GM12891 (cell line): ENCODE measurements at regions not wholly inside any gene's neighbourhood (a gene's known extent, or its start where the extent isn't known, plus 50 kb on each side); places are given as distances from the start of the nearest gene placed in this dataset.

Source experiments
- DNase-seq: peaks from one replicate; pipeline ENCODE4 v3.0.0; 2011; ENCODE audit warnings: low spot score; ENCODE audit not compliant: insufficient read length
- FAIRE-seq: peaks from 2 replicates; lab custom pipeline; 2011; peaks lifted over from hg19 to GRCh38; lab: Jason Lieb, UNC
- PAX5 ChIP-seq: IDR thresholded peaks from 2 replicates; pipeline ENCODE4 v1.6.1; 2011; ENCODE audit warnings: low read length, moderate library complexity, mild to moderate bottlenecking; ENCODE audit not compliant: insufficient read depth, severe bottlenecking
- POLR2A ChIP-seq: IDR thresholded peaks from 2 replicates; pipeline ENCODE4 v1.6.1; 2011; ENCODE audit warnings: low read depth, low read length, control low read depth
- POLR2AphosphoS5 ChIP-seq: IDR thresholded peaks from 2 replicates; pipeline ENCODE4 v1.6.1; 2011; ENCODE audit warnings: low read depth, low read length, control low read depth
- POU2F2 ChIP-seq: IDR thresholded peaks from 2 replicates; pipeline ENCODE4 v1.6.1; 2011; ENCODE audit warnings: low read depth, mild to moderate bottlenecking, control low read depth, low read length, moderate library complexity
- SPI1 ChIP-seq: IDR thresholded peaks from 2 replicates; pipeline ENCODE4 v1.6.1; 2011; ENCODE audit warnings: low read depth, low read length, control low read depth
- TAF1 ChIP-seq: IDR thresholded peaks from 2 replicates; pipeline ENCODE4 v1.6.1; 2011; ENCODE audit warnings: low read depth, low read length, control low read depth

GRCh38 chr21:30986965-30987364 lies 51.3 kb downstream of the KRTAP19-8 start:
- TF ChIP-seq SPI1 (no peak), POU2F2 (no peak), POLR2A (no peak), PAX5 (no peak), TAF1 (no peak), POLR2AphosphoS5 (no peak)
- no peak for DNase-seq
- no peak for FAIRE-seq

- no peak for DNase-seq
- TF ChIP-seq TAF1, result no peak
- TF ChIP-seq SPI1, result no peak
- no peak for TF ChIP-seq POU2F2
- TF ChIP-seq PAX5, result no peak
- no peak for TF ChIP-seq POLR2AphosphoS5
- TF ChIP-seq POLR2A, result no peak
- no peak for FAIRE-seq
Observed at GRCh38 chr21:30984889-30985288, 53.4 kb downstream of the KRTAP19-8 start.

DNA sequence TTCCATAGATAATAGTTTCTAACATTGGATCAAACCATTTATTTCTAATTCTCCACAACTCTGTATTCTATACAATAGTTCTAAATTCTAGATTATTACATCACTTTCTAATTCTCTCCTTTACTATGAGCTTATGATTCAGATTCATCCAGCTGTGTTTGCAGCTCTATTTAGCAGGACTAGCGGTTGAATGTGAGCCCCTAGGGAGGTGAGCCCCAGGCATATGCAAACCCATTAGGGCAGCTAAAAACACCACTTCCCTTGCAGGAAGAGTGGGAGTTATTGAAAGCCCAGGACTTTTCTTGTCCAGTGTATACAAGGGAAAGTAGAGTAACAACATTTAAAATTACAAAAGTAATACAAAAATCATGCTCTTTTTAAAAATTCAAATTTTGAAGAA lies 56.9 kb downstream of the KRTAP19-8 start:
- TF ChIP-seq POLR2A, result no peak
- TF ChIP-seq SPI1, result no peak
- no peak for TF ChIP-seq POLR2AphosphoS5
- no peak for TF ChIP-seq TAF1
- TF ChIP-seq PAX5, result no peak
- no peak for TF ChIP-seq POU2F2
- FAIRE-seq, result no peak
- no peak for DNase-seq

DNA sequence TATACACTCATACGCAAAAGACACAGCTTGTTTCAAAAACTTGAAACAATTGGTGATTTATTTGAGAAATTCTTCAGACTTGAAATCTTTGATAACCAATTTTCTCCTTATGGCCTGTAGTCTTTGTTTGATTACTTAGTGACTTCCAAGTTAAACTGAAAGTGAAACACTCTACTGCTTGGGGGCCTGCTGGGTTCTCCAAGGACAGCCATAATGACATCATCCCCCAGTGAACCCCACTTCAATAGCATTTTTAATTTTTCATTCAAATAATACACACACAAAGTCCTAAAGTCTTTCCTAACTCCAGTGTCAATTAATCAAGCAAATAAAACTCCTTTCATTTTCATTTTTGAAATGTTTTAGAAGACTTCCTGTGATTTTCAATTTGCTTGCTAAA lies 59.2 kb downstream of the KRTAP19-8 start:
- no peak for FAIRE-seq
- DNase-seq, result peak; percentile 2
- TF ChIP-seq POLR2AphosphoS5 (no peak), POLR2A (no peak), PAX5 (no peak), TAF1 (no peak), SPI1 (no peak), POU2F2 (no peak)

DNA sequence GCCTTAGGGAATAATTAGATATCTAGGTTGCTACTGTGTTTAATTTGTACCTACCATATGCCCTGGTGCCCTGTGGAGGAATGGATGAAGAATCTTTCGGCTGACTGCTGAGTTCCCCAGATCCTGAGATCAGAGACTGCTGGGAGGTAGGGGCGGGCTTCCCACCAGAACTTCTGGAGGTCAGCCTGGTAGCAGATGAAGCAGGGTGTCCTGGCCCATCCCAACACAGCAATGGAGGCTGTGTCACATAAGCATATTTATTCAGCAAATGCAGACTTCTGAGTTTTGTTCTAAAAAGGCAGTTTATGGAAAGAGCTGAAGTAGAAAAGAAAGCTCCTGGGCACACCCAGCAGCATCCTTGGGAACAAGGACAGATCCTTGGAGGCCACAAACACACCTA lies 74.0 kb downstream of the KRTAP19-8 start:
- FAIRE-seq (no peak), DNase-seq (no peak)
- TF ChIP-seq POLR2A (no peak), POLR2AphosphoS5 (no peak), PAX5 (no peak), SPI1 (no peak), TAF1 (no peak), POU2F2 (no peak)

GRCh38 chr21:30963502-30963901 lies 74.8 kb downstream of the KRTAP19-8 start:
- TF ChIP-seq SPI1, result no peak
- no peak for TF ChIP-seq POLR2A
- no peak for TF ChIP-seq POLR2AphosphoS5
- TF ChIP-seq TAF1, result no peak
- no peak for DNase-seq
- FAIRE-seq, result no peak

GRCh38 chr21:30962013-30962412 lies 76.3 kb downstream of the KRTAP19-8 start:
- DNase-seq, result no peak
- no peak for TF ChIP-seq POU2F2
- no peak for TF ChIP-seq SPI1
- no peak for TF ChIP-seq POLR2AphosphoS5
- no peak for TF ChIP-seq PAX5
- no peak for TF ChIP-seq POLR2A
- no peak for TF ChIP-seq TAF1

DNA sequence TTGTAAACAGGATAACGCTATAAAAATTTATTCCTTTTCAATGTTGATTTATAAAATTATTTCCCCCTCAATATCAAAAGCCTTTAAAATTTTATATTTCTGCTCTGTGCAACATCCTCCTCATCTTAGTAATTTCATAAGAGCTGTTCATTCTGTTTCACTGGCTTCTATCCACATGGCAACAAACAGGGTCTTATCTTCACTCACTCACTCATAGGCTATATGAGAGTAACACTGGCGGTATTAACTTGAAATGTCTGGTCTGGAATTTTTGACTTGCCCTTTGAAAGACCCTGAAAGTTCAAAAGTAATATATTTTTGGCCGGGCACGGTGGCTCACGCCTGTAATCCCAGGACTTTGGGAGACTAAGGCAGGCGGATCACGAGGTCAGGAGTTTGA lies 77.4 kb upstream of the KRTAP11-1 start:
- FAIRE-seq (no peak), DNase-seq (no peak)
- TF ChIP-seq PAX5 (no peak), POLR2AphosphoS5 (no peak), SPI1 (no peak), TAF1 (no peak), POU2F2 (no peak), POLR2A (no peak)

More at GRCh38 chr21:30962013-30962412, 76.3 kb downstream of the KRTAP19-8 start:
- no peak for FAIRE-seq

DNA sequence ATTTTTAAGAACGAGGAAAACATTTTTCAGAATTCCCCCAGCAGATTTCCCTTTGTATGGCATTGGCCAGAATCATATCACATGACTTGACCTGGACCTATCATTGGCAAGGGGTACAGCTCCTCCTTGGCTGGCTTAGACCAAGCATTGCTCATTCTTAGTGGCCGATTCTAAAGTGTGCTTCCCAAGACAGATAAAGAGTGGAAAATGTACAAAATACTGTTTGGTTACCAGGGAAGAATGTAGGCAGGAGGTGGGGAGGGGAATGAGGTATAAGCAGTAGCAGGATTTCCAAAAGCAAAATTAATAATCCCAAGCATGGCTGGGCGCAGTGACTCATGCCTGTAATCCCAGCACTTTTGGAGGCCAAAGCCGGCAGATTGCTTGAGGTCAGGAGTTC lies 75.6 kb upstream of the KRTAP11-1 start:
- TF ChIP-seq POU2F2 (no peak), POLR2AphosphoS5 (no peak), PAX5 (no peak), TAF1 (no peak)
- no peak for DNase-seq
- no peak for FAIRE-seq

DNA sequence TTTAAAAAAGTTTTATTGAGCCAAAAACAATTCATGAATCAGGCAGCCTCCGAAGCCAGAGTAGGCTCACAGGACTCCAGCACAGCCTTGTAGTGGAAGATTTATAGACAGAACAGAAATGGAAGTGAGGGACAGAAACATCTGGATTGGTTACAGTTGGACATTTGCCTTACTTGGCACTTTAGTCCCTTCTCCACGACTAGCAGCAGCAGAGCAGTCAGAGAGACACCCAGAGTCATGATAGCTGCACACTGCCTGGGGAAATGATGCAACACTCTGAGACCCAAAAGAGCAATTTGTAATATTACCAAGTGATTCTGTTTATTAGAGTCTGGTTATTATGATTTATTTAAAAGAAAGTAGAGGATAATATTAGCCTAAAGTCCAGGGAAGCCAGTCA lies 72.2 kb upstream of the KRTAP11-1 start:
- TF ChIP-seq PAX5, result no peak
- no peak for FAIRE-seq
- DNase-seq, result no peak

- TF ChIP-seq POLR2AphosphoS5 (no peak), PAX5 (no peak), POU2F2 (no peak), TAF1 (no peak), POLR2A (no peak), SPI1 (no peak)
- FAIRE-seq (no peak), DNase-seq (no peak)
Observed at GRCh38 chr21:30947141-30947540, 65.8 kb upstream of the KRTAP11-1 start.

- no peak for TF ChIP-seq POLR2A
- no peak for TF ChIP-seq PAX5
- no peak for TF ChIP-seq POLR2AphosphoS5
- TF ChIP-seq SPI1, result no peak
- TF ChIP-seq TAF1, result no peak
- TF ChIP-seq POU2F2, result no peak
- DNase-seq, result no peak
- FAIRE-seq, result no peak
Observed at GRCh38 chr21:30943920-30944319, 62.5 kb upstream of the KRTAP11-1 start.
